DOHH2 (cell line): ENCODE measurements at regions not wholly inside any gene's neighbourhood (a gene's known extent, or its start where the extent isn't known, plus 50 kb on each side); places are given as distances from the start of the nearest gene placed in this dataset.

ENCODE experiments used
- CTCF ChIP-seq: fragments of 200-600 bp; sonication (generic); IDR thresholded peaks from one replicate; pipeline ENCODE4 v1.5.1; 2014; ENCODE audit warnings: antibody characterized with exemption, mild to moderate bottlenecking, low read depth, low read length; ENCODE audit not compliant: poor library complexity, severe bottlenecking
- EZH2phosphoT487 ChIP-seq: fragments of 200-600 bp; sonication (generic); IDR thresholded peaks from 2 replicates; pipeline ENCODE4 v1.6.1; 2017; ENCODE audit warnings: borderline replicate concordance, mild to moderate bottlenecking, antibody characterized with exemption, low read length, moderate library complexity, mixed read lengths

- TF ChIP-seq CTCF (no peak), EZH2phosphoT487 (no peak)
Observed at GRCh38 chr5:82657033-82657699, 379.0 kb upstream of the RPS23 start.
